Activated CD4-positive, alpha-beta memory T cell treated with anti-CD3 and anti-CD28 coated beads for 36 hours (primary cell): ENCODE measurements at regions not wholly inside any gene's neighbourhood (a gene's known extent, or its start where the extent isn't known, plus 50 kb on each side); places are given as distances from the start of the nearest gene placed in this dataset.
"Not testable (repeated sequence)": the region's sequence is repeated elsewhere in the genome, so short reads cannot be mapped to it uniquely, and the experiment has no call there.

Source experiments
- CTCF ChIA-PET: fragments of 350-600 bp; sonication (Branson Sonifier 250); formaldehyde crosslinking; loops from one replicate; lab custom pipeline; 2021; ENCODE audit warnings: antibody characterized with exemption, inconsistent platforms; lab: Charles Lee
- POLR2A ChIA-PET: fragments of 350-600 bp; sonication (Branson Sonifier 250); formaldehyde crosslinking; loops from one replicate; lab custom pipeline; 2021; ENCODE audit warnings: antibody characterized with exemption; lab: Charles Lee
- DNase-seq: peaks from one replicate; pipeline ENCODE4 v3.0.0-alpha.2; 2020
- H3K27ac Mint-ChIP-seq: one replicate; pipeline ENCODE4 v1.8.0; 2021; ENCODE audit warnings: mixed read lengths
- H3K27me3 Mint-ChIP-seq: one replicate; pipeline ENCODE4 v1.8.0; 2021; ENCODE audit warnings: mixed read lengths
- H3K36me3 Mint-ChIP-seq: one replicate; pipeline ENCODE4 v1.8.0; 2021; ENCODE audit warnings: mixed read lengths
- H3K4me1 Mint-ChIP-seq: one replicate; pipeline ENCODE4 v1.8.0; 2021; ENCODE audit warnings: low read depth, mixed read lengths
- H3K4me3 Mint-ChIP-seq: one replicate; pipeline ENCODE4 v1.8.0; 2021; ENCODE audit warnings: mild to moderate bottlenecking, mixed read lengths
- H3K9me3 Mint-ChIP-seq: one replicate; pipeline ENCODE4 v1.8.0; 2021; ENCODE audit warnings: mixed read lengths
- intact Hi-C: fragments of 100-400 bp; cut with micrococcal nuclease; formaldehyde crosslinking; loops from one replicate; pipeline ENCODE4 v1.15.1; 2023

DNA sequence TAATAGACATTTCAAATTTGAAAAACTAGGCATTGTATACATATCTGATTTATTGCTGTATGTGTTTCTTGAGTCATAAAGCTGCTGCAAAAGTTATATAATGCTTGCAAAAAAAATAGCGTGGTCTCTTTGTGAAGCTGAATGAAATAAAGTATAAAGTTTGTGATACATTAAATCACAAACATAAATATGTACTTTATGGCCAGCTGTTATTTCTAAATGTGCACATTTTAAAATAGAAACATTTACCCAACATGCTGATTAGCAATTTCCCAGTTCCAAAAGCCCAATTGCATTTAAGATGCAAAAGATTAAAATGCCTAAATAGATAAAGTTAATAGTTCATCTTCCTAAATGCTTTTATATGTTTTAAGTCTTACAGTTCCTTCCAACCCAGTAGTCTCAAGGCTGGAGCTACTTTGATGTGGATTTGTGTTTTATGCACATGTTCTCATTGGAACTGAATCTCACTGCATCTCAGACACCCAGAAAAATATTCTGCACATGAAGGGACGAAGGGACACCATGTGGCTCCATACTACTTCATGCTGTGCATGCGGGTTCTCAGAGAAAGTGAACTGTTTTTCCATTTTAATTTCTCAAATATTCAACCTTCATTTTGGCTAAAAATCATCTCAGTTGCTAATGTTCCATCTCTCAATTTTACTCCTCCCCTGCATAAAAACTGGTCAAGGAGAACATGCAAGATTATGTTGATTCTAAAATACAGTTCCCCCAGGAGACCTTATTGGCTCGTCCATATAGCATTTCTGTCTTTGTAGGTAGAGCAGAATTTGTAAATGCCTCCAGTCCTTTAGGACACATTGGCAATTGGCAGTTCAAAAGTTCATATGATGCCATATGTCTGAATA, 304.6 kb downstream of the MTX2 start:
- H3K36me3 Mint-ChIP-seq: no peaks in the 10 kb centered on the region
- no peak for DNase-seq
- ChIA-PET CTCF (interaction anchor here (0.7 to 1.5 kb wide), 4 partner anchors 19 to 119 kb away, joined by 3 to 6 read pairs (median 4); no protein-coding TSS in a partner anchor), POLR2A (interaction anchor here (0.6 kb wide), 1 partner anchor 561 kb away, joined by 3 read pairs; no protein-coding TSS in a partner anchor)
- H3K4me3 Mint-ChIP-seq: no peak overlapping the region
- no peaks in the 10 kb centered on the region for H3K4me1 Mint-ChIP-seq
- H3K27me3 Mint-ChIP-seq: peaks cover 29% of the 10 kb centered on the region
- H3K9me3 Mint-ChIP-seq: no peaks in the 10 kb centered on the region
- intact Hi-C loops: no loop called here
- H3K27ac Mint-ChIP-seq: no peak overlapping the region

DNA sequence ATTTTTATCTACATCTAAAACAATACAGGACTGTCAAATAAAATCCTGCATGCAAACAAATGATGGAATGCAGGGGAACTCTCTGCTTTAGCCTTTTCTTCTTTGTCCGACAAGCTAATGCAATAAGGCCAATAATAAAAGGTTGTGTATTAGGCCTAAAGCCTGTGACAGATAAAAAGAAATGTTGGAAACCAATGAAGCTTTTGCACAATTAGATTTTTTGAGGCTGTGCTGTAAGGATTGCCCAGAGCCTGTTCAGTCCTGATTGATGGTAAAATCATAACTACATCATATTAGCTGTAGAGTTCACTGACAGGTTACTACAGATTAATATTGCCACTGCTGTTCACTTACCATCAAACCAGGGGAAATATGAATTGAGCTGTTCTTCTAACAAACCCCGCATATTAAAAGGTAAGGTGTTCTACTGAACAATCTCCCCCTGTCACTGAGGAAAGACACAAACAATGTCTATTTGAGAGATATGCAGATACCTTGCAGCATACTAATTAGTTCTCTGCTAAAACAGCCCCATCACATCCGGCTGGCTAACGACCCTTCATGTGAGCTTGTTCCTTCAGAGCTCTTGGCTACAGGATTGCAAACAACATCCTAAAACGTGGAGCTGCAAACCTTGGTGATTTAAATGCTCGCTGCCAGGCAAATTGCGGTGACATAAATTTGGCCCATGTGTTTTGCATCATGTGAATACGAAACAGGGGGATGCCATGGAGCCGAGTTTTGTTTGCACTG, 305.4 kb downstream of the MTX2 start:
- DNase-seq: no peak
- Mint-ChIP-seq H3K27ac (no peak overlapping the region), H3K27me3 (peaks cover 31% of the 10 kb centered on the region), H3K4me3 (no peak overlapping the region), H3K4me1 (no peaks in the 10 kb centered on the region), H3K36me3 (no peaks in the 10 kb centered on the region), H3K9me3 (no peaks in the 10 kb centered on the region)
- POLR2A ChIA-PET: no interaction called here
- CTCF ChIA-PET: interaction anchor here (0.7 kb wide), 1 partner anchor 119 kb away, joined by 3 read pairs; no protein-coding TSS in a partner anchor
- intact Hi-C loops: no loop called here

DNA sequence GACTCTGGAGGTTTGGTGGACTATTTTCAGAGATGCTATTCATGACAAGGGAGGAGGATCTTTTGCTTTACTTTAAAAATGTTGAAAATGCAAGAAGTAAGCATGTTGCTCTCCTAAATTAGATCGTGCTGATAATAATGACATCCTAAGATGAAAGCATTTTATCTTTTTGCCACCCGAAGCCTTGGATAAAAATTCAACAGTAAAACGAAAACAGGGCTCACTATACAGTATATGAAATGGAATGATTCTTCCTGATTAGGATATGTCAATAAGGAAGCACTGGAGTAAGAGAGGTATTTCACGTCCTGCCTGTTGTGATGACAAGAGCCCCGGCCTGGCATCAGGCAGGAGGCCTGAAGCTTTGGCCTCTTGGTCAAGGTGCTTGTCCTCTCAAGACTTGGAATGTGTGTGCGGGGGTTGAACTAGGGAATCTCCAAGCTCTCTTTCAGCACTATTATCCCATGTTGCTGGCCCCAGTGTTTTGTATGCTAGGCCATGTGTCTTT, 306.0 kb downstream of the MTX2 start:
- Mint-ChIP-seq H3K27ac (no peak overlapping the region), H3K27me3 (peaks cover 30% of the 10 kb centered on the region), H3K36me3 (no peaks in the 10 kb centered on the region), H3K4me3 (no peak overlapping the region), H3K4me1 (no peaks in the 10 kb centered on the region), H3K9me3 (no peaks in the 10 kb centered on the region)
- POLR2A ChIA-PET: no interaction called here
- no peak for DNase-seq
- intact Hi-C loops: no loop called here
- CTCF ChIA-PET: no interaction called here

DNA sequence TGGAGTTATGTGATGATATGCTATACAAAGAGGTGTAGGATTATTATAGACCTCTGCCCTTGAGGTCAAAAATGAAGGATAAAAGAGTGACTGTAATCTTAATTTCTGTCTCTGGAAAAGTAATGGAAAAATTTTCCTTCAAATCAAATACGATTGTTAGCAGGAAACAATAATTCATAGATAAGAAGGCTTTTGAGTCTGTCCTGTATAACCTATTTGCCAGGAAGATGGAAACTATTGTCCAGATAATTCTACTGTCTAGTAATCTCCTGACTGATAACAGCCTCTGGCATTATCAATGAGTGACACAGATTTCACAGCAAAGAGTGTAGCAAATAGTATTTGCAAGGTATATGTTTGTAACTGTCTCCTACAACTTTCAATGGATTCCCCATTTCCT, 307.8 kb downstream of the MTX2 start:
- no peak for DNase-seq
- ChIA-PET POLR2A (no interaction called here), CTCF (no interaction called here)
- Mint-ChIP-seq H3K27ac (no peak overlapping the region), H3K4me1 (no peaks in the 10 kb centered on the region), H3K9me3 (no peaks in the 10 kb centered on the region), H3K4me3 (no peak overlapping the region), H3K27me3 (peaks cover 25% of the 10 kb centered on the region), H3K36me3 (no peaks in the 10 kb centered on the region)
- intact Hi-C loops: no loop called here

DNA sequence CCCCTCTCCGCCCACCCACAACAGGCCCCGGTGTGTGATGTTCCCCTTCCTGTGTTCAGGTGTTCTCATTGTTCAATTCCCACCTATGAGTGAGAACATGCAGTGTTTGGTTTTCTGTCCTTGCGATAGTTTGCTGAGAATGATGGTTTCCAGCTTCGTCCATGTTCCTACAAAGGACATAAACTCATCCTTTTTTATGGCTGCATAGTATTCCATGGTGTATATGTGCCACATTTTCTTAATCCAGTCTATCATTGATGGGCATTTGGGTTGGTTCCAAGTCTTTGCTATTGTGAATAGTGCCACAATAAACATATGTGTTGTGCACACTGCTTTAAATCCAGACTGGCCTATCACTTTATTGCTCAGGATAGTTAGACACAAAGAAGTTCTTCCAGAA, 309.1 kb downstream of the MTX2 start:
- H3K27me3 Mint-ChIP-seq: peaks cover 23% of the 10 kb centered on the region
- POLR2A ChIA-PET, H3K4me3 Mint-ChIP-seq, H3K9me3 Mint-ChIP-seq, DNase-seq, H3K36me3 Mint-ChIP-seq, H3K27ac Mint-ChIP-seq, CTCF ChIA-PET, intact Hi-C loops, H3K4me1 Mint-ChIP-seq: not testable (repeated sequence)

DNA sequence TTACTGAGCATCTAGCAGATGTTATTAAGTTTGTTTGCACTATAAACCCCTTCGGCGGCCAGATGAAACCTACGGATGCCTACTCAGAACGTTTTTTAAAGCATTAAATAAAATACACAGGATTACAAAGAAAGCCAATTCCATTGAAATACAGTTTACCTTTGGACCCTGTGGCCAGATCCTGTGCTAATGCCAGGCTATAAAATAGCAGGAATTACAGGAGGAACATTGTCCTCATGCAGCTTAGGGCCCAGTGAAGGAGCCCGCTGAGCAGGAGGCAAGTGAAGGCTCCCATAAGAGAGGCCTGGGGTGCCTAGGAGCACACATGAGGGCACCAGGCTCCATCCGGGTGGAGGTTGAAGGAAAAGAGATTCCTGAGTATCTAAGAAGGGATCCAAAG, 310.4 kb downstream of the MTX2 start:
- intact Hi-C loops: no loop called here
- no peak for DNase-seq
- Mint-ChIP-seq H3K27me3 (peaks cover 22% of the 10 kb centered on the region), H3K27ac (no peak overlapping the region), H3K9me3 (no peaks in the 10 kb centered on the region), H3K4me1 (no peaks in the 10 kb centered on the region), H3K4me3 (no peak overlapping the region), H3K36me3 (no peaks in the 10 kb centered on the region)
- POLR2A ChIA-PET: no interaction called here
- CTCF ChIA-PET: interaction anchor here (0.9 kb wide), 1 partner anchor 439 kb away, joined by 3 read pairs; no protein-coding TSS in a partner anchor

DNA sequence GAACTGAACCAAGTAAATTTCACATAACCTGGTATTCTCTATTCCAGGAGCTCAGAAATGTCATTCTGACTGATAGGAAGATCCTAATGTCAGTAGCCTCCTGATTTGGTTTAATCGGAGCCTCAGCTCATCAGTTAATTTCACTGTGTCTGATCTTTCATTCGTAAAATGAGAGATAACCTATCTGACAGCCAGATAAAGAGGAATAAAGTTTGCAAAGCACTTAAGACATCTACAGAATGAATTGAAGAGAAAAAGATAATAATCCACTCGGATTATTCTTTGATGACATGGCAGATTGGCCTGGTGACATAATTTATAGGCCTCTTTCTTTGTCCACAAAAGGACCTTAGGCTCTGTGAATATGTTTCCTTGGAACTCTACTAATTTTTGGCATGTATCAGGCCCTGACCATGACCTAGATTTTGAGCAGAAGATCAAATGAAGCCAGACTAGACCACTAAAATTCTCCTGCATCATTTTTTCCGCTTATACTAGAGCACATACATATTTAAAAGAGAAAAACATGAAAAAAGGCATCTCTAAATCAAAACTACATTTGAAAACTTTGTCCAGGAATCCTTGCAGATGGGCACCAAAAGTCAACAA, 312.4 kb downstream of the MTX2 start:
- ChIA-PET CTCF (interaction anchor here (0.6 kb wide), 2 partner anchors 27 to 442 kb away, joined by 3 read pairs; no protein-coding TSS in a partner anchor), POLR2A (no interaction called here)
- Mint-ChIP-seq H3K27ac (no peak overlapping the region), H3K4me3 (no peak overlapping the region), H3K9me3 (no peaks in the 10 kb centered on the region), H3K27me3 (peaks cover 19% of the 10 kb centered on the region), H3K4me1 (no peaks in the 10 kb centered on the region), H3K36me3 (no peaks in the 10 kb centered on the region)
- DNase-seq: no peak
- intact Hi-C loops: no loop called here

DNA sequence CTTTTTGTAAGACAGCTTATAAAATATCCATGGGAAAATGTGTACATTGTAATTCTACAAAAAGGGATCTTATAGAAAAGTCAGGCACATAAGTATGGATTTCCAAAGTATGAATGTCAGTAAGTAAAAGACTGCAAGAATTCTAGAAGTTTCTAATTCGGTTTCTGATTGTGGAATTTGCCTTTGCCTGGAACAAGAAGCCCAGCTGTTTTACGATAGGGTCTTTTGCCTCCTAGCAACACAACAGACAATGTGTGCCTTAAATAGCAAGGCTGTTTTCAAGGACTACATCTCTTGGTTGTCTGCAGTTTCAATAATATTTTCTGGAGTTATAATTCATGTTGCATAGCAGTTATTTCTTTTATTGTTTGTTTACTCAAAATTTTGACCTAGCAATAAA, 312.9 kb downstream of the MTX2 start:
- DNase-seq: no peak
- H3K27ac Mint-ChIP-seq: no peak overlapping the region
- no peaks in the 10 kb centered on the region for H3K4me1 Mint-ChIP-seq
- CTCF ChIA-PET: no interaction called here
- intact Hi-C loops: no loop called here
- H3K4me3 Mint-ChIP-seq: no peak overlapping the region
- POLR2A ChIA-PET: no interaction called here
- no peaks in the 10 kb centered on the region for H3K36me3 Mint-ChIP-seq
- no peaks in the 10 kb centered on the region for H3K9me3 Mint-ChIP-seq
- H3K27me3 Mint-ChIP-seq: peaks cover 19% of the 10 kb centered on the region

DNA sequence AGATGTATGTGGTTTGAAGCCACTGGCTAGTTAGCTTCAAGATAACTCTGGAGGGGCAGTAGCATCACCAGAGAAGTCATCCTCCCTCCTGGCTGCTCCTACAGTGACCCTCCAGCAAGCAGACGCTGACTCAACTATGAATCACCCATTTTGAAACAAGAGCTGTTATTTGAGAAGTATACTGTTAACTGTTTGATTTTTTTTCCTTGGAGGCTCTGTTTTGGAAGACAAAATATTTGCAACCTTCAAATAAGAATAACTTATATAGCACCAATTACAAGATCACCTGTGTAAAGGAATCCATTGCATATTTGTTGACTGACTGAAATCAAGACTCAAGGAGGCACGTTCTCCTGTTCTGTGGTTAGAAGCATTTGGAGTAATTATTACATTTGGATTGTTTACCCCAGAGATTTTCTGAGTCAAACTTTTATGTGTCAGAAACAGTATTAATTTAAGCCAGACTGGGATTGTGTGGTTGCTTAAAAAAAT, 313.8 kb downstream of the MTX2 start:
- DNase-seq: no peak
- H3K4me3 Mint-ChIP-seq: no peak overlapping the region
- CTCF ChIA-PET: no interaction called here

DNA sequence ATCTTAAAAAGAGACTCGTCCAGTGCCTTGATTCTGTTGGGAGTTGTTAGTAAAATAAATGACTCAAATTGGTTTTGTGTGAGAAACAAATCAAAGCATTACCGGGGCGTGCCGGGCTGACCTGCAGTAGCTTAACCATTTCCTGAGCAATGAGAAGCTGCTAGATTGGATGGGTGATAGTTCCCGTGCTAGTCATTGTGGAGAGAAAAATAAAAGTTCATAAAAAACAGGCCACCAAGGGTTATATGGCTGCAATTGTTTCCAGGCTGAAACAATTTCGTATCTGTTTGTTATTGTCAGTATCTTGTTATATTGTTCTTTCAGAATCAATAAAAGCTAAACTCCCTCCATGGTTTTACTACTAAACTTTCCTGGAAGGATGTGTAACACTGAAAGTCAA, 314.4 kb downstream of the MTX2 start:
- Mint-ChIP-seq H3K27ac (no peak overlapping the region), H3K27me3 (peaks cover 10% of the 10 kb centered on the region), H3K4me1 (no peaks in the 10 kb centered on the region), H3K9me3 (no peaks in the 10 kb centered on the region), H3K4me3 (no peak overlapping the region), H3K36me3 (no peaks in the 10 kb centered on the region)
- POLR2A ChIA-PET: no interaction called here
- CTCF ChIA-PET: no interaction called here
- intact Hi-C loops: no loop called here
- DNase-seq: peak; percentile 10

More for the DNA sequence above, 313.8 kb downstream of the MTX2 start:
- Mint-ChIP-seq H3K4me1 (no peaks in the 10 kb centered on the region), H3K36me3 (no peaks in the 10 kb centered on the region), H3K9me3 (no peaks in the 10 kb centered on the region), H3K27me3 (peaks cover 14% of the 10 kb centered on the region), H3K27ac (no peak overlapping the region)
- intact Hi-C loops: no loop called here
- POLR2A ChIA-PET: no interaction called here

DNA sequence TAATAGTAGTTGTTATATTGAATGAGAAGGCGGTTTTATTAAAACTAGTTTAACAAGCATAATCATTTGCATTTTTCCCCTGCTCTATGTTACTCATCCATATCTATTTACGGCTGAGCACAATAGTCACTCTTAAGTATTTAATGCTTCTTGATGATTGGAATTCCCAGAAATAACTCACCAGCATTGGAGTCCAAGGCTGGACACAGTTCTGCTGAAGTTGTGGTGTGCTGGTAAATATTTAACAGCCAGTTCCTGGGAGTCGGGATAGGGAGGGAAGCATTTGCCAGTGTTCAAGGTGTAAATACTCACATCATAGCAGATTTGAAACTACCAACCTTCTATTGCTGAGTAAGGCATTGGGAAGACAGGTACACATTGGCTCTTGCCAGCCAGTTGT, 315.1 kb downstream of the MTX2 start:
- intact Hi-C loops: no loop called here
- Mint-ChIP-seq H3K27ac (no peak overlapping the region), H3K9me3 (no peaks in the 10 kb centered on the region), H3K27me3 (peaks cover 5% of the 10 kb centered on the region), H3K36me3 (no peaks in the 10 kb centered on the region), H3K4me3 (no peak overlapping the region), H3K4me1 (no peaks in the 10 kb centered on the region)
- ChIA-PET POLR2A (no interaction called here), CTCF (no interaction called here)
- no peak for DNase-seq

DNA sequence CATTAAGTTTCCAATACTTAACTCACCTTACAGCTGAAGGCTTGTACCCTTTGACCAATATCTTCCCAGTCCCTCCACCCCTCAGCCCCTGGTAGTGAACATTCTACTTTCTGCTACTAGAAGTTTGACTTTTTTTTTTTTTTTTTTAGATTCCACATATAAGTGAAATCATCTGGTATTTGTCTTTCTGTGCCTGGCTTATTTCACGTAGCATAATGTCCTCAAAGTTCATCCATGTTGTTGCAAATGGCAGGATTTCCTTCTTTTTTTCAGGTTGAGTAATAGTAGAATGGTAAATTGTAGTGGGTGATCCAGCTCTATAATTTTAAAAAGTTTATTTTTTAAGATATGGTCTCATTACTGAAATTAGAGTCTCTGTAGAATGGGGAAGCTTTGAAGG, 316.0 kb downstream of the MTX2 start:
- no peak overlapping the region for H3K4me3 Mint-ChIP-seq
- H3K9me3 Mint-ChIP-seq: no peaks in the 10 kb centered on the region
- H3K27me3 Mint-ChIP-seq: peaks cover 4% of the 10 kb centered on the region
- no peak for DNase-seq
- H3K27ac Mint-ChIP-seq: no peak overlapping the region
- H3K36me3 Mint-ChIP-seq: no peaks in the 10 kb centered on the region
- intact Hi-C loops: no loop called here
- CTCF ChIA-PET: interaction anchor here (0.7 kb wide), 1 partner anchor 53 kb away, joined by 3 read pairs; no protein-coding TSS in a partner anchor
- H3K4me1 Mint-ChIP-seq: no peaks in the 10 kb centered on the region
- POLR2A ChIA-PET: no interaction called here
